ENCODE measurements at regions not wholly inside any gene's neighbourhood (a gene's known extent, or its start where the extent isn't known, plus 50 kb on each side); places are given as distances from the start of the nearest gene placed in this dataset.
A peak's percentile ranks its signal among the peaks of the same experiment; 100 is the strongest.

GRCh38 chr3:177811835-177812234 lies 614.6 kb upstream of the TBL1XR1 start:
- DNase-seq (ENCODE audit: low read depth) = no peak

- DNase-seq (ENCODE audit: low read depth) = no peak
Measured at GRCh38 chr3:177812492-177812891, 615.2 kb upstream of the TBL1XR1 start.

GRCh38 chr3:177813322-177813721 lies 616.0 kb upstream of the TBL1XR1 start:
- no peak for DNase-seq (ENCODE audit: low read depth)

GRCh38 chr3:177816667-177817208 lies 619.5 kb upstream of the TBL1XR1 start:
- DNase-seq (ENCODE audit: low read depth) = peak; percentile 89

GRCh38 chr3:177817751-177818150 lies 620.5 kb upstream of the TBL1XR1 start:
- DNase-seq (ENCODE audit: low read depth) = no peak

GRCh38 chr3:177818712-177819240 lies 621.5 kb upstream of the TBL1XR1 start:
- DNase-seq (ENCODE audit: low read depth) = no peak

GRCh38 chr3:177820683-177821316 lies 623.5 kb upstream of the TBL1XR1 start:
- no peak for DNase-seq (ENCODE audit: low read depth)

GRCh38 chr3:177822681-177823096 lies 625.4 kb upstream of the TBL1XR1 start:
- DNase-seq (ENCODE audit: low read depth) = no peak

GRCh38 chr3:177823701-177824189 lies 626.5 kb upstream of the TBL1XR1 start:
- DNase-seq (ENCODE audit: low read depth) = no peak

- DNase-seq (ENCODE audit: low read depth) = peak; percentile 43
Measured at GRCh38 chr3:177824190-177824786, 627.0 kb upstream of the TBL1XR1 start.

GRCh38 chr3:177824841-177825240 lies 627.6 kb upstream of the TBL1XR1 start:
- DNase-seq (ENCODE audit: low read depth) = no peak

- no peak for DNase-seq (ENCODE audit: low read depth)
Measured at GRCh38 chr3:177826253-177826652, 629.0 kb upstream of the TBL1XR1 start.

GRCh38 chr3:177827511-177828207 lies 630.4 kb upstream of the TBL1XR1 start:
- DNase-seq (ENCODE audit: low read depth) = peak; percentile 65

- DNase-seq (ENCODE audit: low read depth) = no peak
Measured at GRCh38 chr3:177828208-177828565, 630.9 kb upstream of the TBL1XR1 start.

- DNase-seq (ENCODE audit: low read depth) = peak; percentile 77
Measured at GRCh38 chr3:177830411-177830849, 633.1 kb upstream of the TBL1XR1 start.

GRCh38 chr3:177831361-177831760 lies 634.1 kb upstream of the TBL1XR1 start:
- DNase-seq (ENCODE audit: low read depth) = no peak

GRCh38 chr3:177832880-177833279 lies 635.6 kb upstream of the TBL1XR1 start:
- no peak for DNase-seq (ENCODE audit: low read depth)

- no peak for DNase-seq (ENCODE audit: low read depth)
Measured at GRCh38 chr3:177833332-177833731, 636.0 kb upstream of the TBL1XR1 start.

- DNase-seq (ENCODE audit: low read depth) = peak; percentile 98
Measured at GRCh38 chr3:177835008-177835407, 637.7 kb upstream of the TBL1XR1 start.

- DNase-seq (ENCODE audit: low read depth) = peak; percentile 85
Measured at GRCh38 chr3:177835917-177836316, 638.6 kb upstream of the TBL1XR1 start.

GRCh38 chr3:177836671-177837070 lies 639.4 kb upstream of the TBL1XR1 start:
- peak; percentile 28 for DNase-seq (ENCODE audit: low read depth)

GRCh38 chr3:177837951-177838655 lies 640.8 kb upstream of the TBL1XR1 start:
- no peak for DNase-seq (ENCODE audit: low read depth)

All from Daoy (cell line).